Germinal center (tissue), 1 donor: ENCODE measurements at regions not wholly inside any gene's neighbourhood (a gene's known extent, or its start where the extent isn't known, plus 50 kb on each side); places are given as distances from the start of the nearest gene placed in this dataset.

Experiments used
- DNase-seq: peaks from one replicate; pipeline ENCODE4 v3.0.0; 2012; ENCODE audit warnings: mixed read lengths, low spot score

DNA sequence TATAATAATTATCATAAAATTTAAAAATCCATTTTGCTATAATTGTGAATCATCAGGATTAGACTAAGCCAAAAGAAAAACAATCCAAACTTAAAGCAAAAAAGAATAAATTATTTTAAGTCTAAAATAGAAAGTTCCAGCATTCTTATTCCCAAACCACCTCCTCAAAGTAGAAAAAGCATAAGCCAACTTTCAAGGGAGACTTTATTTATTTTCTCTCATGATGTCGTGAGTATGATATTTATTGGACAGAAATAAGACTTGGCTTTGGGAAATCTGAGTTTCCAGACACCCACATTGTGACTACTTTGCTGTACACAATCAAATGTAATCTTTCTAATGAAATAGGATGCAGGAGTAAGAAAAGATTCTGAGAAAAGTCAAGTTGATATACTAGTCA, 372.1 kb downstream of the MTRR start:
- no peak for DNase-seq

DNA sequence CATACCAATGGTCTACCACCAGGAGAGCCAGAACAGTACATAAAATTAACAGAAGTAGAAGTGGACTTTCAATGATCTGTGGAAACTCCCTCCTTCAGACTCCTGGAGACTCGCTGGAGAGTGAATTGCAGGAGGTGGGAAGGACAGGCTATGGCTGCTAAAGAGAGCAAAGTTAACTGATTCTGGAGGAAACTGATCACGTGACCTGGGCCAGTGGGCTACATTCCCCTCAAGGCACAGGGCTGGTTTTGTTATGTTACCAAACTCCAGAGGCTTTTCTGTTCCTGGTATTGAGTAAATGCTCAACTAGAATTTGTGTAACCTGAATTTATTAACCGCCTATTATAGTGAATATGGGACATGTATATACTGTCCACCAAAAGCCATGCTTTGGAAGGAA, 372.6 kb downstream of the MTRR start:
- DNase-seq = no peak

DNA sequence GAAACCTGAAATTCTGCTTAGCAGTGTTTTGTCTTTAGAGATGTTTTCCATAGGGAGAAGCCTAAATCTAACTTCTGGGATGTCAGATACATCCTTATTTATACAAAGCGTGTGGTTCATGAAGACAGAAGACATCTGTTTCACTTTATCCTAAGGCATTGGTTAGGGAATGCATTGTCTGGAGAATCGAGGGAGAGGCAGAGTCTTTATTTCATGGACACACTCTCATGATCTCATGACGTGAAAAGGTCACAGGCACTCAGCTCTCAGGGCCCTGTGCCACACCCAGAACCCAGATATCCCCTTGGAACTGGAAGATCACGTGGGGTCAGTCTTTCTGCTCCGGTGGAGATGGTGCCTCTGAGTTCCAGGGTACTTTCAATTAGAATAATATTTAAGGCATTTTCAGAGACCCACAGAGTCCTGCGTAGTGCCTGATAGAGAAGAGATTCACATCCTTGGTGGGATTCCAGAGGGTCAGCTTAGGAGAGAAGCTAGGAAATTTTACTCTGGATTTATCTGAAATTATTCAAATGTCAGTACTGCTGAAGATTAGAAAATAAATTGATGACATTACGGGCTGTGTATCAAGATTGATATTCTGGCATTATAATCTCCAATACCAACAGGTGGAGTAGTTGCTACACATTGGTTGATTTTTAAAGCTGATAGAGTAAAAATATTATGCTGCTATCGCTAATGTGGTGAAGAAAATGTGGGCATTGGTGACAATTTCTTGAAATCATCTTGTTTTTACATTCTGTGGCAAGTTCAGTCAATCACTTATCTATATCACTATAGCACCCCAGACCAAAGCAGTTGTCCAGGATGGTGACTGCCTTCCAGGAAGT, 378.3 kb downstream of the MTRR start:
- no peak for DNase-seq

DNA sequence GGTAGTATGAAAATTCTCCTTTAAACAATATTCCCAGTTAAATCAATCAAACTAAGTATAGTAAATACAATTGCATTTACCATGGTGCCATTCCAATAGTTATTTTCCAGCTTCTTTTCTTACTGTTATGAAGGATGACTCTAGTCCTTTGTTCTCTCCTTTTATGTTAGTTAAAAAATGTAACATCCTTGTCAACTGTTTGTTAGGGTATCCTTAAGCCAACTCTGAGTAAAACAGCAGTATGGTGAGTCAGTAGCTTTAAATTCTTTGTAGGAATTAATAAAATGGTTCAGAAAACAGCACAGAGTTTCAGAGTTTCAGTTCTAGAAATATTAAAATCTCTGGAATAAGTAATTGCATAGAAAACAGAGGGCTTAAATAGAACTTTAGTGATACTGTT, 384.4 kb downstream of the MTRR start:
- no peak for DNase-seq

DNA sequence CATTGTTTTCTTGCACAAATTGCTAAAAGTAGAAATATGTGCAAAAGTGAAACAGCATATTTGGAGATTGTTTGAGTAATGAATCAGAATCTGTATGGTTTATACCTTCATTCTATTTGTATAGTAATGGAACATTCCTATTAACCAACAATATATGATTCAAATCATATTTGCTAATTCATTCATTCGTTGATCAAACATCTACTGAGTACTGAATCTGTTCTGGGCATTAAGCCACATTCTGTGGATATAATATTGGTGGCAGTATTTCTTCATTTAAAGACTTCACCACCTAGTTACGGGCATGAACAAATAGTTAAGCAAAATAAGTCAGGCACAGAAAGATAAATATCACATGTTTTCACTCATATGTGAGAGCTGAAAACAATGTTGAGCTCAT, 385.7 kb downstream of the MTRR start:
- DNase-seq = no peak

GRCh38 chr5:8258801-8259200, 389.9 kb downstream of the MTRR start:
- DNase-seq = no peak

DNA sequence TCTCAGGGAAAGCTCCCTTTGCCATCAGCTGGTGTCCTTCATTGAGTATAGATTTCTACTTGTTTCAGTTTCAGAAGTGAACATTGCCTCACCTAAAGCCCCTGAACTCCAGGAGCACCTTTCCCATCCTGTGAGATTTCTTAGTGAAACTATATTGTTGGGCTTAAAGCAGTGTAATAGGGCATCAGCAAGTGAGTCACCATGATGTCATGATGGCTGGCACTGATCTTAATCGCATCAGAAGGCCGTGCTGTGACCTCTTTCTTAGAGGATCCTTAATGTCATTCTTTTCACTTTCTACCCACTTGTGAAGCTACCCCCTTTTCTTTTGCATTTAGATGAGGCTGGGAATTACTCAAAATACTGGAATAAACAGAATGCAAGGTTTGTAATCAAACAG, 401.3 kb downstream of the MTRR start:
- no peak for DNase-seq

- no peak for DNase-seq
These were observed 411.9 kb downstream of the MTRR start for GRCh38 chr5:8280711-8281363.

- DNase-seq = no peak
These were observed 419.4 kb downstream of the MTRR start for GRCh38 chr5:8288334-8288733.

DNA sequence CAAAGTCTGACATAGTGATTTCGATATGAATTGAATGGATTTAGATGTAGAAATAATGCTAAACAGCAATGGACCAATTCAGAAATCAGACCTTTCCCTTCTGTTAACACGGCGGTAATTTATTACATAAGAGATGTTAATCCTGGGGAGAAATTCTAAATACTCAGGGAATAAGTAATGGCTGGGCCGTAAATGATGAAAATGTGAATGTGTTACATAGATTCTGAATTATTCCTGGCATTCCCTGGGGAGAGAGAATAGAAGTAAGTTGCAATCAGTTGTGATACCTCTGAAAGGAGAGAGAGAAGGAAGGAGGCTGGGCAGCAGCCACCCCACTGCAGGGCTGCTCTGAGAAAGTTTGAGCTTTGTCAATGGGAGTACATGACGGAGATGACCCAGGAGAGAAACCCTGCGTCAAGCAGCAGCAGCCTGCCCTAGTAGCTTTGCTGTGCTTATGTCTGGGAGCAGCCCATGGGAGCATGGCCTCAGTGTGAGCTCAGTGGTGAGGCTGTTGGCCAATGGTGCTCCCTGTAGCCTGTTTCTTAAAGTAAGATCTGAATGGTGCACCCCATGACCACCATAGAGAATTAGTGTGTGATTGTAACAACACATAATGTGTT, 420.1 kb downstream of the MTRR start:
- DNase-seq = no peak

- no peak for DNase-seq
These were observed 420.8 kb downstream of the MTRR start for GRCh38 chr5:8289779-8290178.

DNA sequence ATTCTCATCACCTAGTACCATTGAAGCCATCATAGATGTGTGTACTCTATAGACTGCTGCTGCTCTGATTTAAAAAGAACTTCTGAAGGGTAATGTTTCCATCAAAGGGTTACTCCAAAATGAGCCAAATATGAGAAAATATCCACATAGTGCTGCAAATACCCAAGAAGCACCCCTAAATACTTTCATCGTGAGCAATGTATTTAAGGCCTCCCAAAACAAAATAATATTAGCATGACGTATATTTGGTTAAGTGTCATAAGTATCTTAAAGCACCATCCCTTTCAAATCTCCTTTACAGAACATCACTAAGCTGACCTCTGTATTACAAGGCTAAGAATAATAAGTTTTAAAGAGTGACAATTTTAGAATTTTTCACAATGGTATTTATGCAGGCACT, 421.8 kb downstream of the MTRR start:
- DNase-seq = no peak

DNA sequence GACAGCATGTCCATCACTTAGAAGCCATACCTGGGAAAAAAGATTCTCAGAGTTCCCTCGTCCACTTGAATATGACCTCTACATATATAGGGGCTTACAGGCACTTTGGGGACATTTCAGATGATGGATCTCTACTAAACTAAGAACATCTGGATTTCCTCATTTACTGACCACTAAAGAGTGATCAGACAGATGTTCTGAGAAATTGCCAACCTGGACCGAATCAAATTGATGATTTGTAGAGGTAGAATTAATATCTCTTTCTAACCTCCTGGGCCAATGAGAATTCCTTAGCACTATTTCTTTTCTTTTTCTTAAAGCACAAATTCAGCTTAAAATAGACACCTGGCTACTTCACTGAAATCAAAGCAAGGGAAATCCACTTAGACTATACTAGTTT, 422.7 kb downstream of the MTRR start:
- DNase-seq = no peak

- no peak for DNase-seq
These were observed 426.2 kb downstream of the MTRR start for GRCh38 chr5:8295141-8295540.

- DNase-seq = no peak
These were observed 430.8 kb downstream of the MTRR start for GRCh38 chr5:8299716-8300115.

DNA sequence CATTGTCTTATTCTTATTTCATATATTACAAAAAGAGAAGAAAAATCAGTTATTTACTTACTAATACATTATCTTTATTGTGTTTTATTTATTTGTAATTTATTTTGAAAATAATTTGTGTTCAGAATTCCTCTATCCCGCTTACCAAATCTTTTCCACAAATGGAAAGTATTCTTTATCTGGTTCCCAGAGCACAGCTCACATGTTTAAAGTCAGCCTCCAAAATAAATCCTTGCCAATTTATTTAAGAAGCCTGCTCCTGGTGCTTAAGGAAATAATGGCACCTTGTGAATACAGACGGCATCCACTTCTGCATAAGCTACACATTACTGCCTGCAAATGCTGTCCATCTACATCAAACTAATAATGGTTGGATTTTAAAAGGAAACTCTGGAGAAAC, 435.4 kb downstream of the MTRR start:
- DNase-seq = no peak

GRCh38 chr5:8306288-8306896, 437.4 kb downstream of the MTRR start:
- no peak for DNase-seq

DNA sequence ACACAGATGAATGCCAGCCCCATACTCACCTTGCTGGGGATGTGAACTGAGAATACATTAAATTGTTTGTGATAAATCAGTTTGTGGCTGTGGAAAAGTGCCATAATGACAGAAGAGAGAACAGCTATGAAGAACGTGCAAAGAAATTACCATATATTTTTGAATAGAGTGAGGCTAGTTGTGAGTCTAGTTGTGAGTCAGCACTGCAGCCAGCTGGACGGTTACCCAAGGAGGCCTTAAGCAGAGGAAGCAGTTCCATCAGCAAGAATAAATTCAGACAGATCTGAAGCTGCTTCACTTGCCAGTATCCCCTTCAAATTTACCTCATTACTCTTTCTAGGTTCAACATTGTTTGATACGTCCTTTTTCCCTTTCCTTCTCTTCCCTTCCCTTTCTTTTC, 446.0 kb downstream of the MTRR start:
- DNase-seq = no peak

GRCh38 chr5:8316608-8317280, 447.8 kb downstream of the MTRR start:
- DNase-seq = no peak

- DNase-seq = no peak
These were observed 448.4 kb downstream of the MTRR start for GRCh38 chr5:8317335-8317734.

DNA sequence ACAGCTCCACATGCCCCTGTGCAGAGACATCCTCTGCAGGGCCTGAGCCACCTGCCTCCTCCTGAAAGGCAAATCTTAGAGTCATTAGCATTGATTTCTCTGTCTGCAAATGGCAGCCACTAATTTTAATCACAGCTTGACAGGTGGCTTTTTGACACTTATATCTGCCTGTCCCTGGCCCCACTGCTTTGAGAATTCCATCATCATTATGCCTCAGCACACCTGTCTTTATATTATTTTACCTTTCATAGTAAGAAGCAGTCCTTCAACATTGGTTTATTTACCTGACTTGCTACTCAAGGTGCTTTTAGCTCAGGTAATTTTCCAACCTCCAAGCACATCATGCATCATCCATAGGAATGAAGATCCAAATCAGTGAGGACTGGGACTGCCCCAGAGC, 451.3 kb downstream of the MTRR start:
- no peak for DNase-seq

DNA sequence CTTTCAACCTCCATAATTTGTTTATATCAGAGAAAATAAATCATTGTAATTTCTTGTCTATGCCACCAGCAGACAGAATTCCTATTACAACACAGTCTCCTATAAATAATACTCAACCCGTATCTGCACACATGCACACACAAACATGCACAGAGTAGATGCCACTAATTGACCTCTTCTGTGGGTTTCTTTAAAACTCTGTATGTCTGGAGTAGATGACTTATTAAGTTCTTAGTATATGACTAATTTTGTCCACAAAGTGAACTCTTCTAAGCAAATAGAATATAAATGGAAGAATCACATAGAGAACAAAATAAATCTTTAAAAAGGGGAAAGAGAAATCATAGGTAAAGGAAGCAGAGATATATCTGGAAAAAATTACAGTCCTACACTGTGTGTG, 452.3 kb downstream of the MTRR start:
- no peak for DNase-seq
